GM12865 (cell line): ENCODE measurements at regions not wholly inside any gene's neighbourhood (a gene's known extent, or its start where the extent isn't known, plus 50 kb on each side); places are given as distances from the start of the nearest gene placed in this dataset.

Source experiments
- DNase-seq: peaks from one replicate; pipeline ENCODE4 v3.0.0; 2010; ENCODE audit warnings: low read depth
- H3K4me3 ChIP-seq: 2 replicates; pipeline ENCODE4 v1.5.1; 2011; ENCODE audit warnings: mild to moderate bottlenecking, low read depth, low read length, control low read depth
- CTCF ChIP-seq: IDR thresholded peaks from 2 replicates; pipeline ENCODE4 v1.5.1; 2011; ENCODE audit warnings: low read length, control low read depth, low read depth, inconsistent platforms; ENCODE audit not compliant: insufficient read depth; ENCODE audit errors: missing control alignments

GRCh38 chr5:33375900-33376299 lies 64.9 kb upstream of the TARS1 start:
- no peak overlapping the region for H3K4me3 ChIP-seq
- TF ChIP-seq CTCF, result no peak
- DNase-seq, result no peak

- peak; percentile 37 for DNase-seq
- TF ChIP-seq CTCF, result peak; percentile 46
- no peak overlapping the region for H3K4me3 ChIP-seq
These were observed 61.0 kb upstream of the TARS1 start for GRCh38 chr5:33379757-33380156.

GRCh38 chr5:33381243-33381642 lies 59.5 kb upstream of the TARS1 start:
- H3K4me3 ChIP-seq, result no peak overlapping the region
- TF ChIP-seq CTCF, result no peak
- DNase-seq, result no peak
